ENCODE measurements at regions not wholly inside any gene's neighbourhood (a gene's known extent, or its start where the extent isn't known, plus 50 kb on each side); places are given as distances from the start of the nearest gene placed in this dataset.

DNA sequence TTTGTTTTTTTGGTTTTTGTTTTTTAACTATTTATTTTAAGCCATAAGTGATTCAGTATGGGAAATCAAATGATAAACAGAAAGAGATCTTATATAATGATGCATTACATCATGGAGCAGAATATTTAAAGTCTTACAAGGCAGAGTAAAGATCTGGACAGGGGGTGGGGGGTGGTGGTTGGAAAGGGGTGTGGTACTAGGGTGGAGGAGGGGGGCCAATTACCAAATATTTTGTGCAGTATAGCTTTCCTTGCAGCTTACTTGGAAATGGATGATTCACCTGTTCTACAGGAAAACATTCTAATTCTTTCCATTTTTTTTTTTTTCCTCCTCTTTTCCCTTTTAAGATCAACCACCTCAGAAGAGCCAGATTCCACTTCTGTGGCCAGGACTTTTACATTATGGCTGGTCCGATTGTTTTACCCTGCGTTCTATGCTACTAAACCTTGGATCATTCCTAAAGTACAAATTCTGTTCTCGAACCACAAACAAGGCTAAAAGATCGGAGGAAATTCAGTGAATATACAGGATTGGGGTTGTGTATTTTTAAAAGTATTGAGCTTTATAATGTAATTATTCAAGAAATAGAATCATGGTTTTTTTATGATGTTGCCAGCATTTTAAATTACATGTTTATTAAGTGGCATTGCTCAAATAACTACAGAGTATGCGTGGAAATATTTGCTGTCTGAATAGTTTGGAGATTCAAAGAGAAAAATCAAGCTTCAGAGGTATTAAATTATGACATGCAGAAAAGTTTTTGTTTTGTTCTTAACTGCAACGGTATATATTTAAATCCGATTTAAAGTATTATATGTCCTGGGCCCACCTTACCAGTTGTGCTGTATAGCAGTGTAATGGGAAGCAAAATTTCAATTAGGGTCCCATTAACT, 859.5 kb downstream of the USP25 start:
- TF ChIP-seq, protein P1, sequence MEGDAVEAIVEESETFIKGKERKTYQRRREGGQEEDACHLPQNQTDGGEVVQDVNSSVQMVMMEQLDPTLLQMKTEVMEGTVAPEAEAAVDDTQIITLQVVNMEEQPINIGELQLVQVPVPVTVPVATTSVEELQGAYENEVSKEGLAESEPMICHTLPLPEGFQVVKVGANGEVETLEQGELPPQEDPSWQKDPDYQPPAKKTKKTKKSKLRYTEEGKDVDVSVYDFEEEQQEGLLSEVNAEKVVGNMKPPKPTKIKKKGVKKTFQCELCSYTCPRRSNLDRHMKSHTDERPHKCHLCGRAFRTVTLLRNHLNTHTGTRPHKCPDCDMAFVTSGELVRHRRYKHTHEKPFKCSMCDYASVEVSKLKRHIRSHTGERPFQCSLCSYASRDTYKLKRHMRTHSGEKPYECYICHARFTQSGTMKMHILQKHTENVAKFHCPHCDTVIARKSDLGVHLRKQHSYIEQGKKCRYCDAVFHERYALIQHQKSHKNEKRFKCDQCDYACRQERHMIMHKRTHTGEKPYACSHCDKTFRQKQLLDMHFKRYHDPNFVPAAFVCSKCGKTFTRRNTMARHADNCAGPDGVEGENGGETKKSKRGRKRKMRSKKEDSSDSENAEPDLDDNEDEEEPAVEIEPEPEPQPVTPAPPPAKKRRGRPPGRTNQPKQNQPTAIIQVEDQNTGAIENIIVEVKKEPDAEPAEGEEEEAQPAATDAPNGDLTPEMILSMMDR (IDR thresholded peaks at IDR 0.05; ENCODE audit: insufficient read depth, low read depth, low read length, missing control alignments): no peak
- no peak for DNase-seq (ENCODE audit: low read depth)
- H3K4me3 ChIP-seq (ENCODE audit: low read depth, low read length): no peak overlapping the region

DNA sequence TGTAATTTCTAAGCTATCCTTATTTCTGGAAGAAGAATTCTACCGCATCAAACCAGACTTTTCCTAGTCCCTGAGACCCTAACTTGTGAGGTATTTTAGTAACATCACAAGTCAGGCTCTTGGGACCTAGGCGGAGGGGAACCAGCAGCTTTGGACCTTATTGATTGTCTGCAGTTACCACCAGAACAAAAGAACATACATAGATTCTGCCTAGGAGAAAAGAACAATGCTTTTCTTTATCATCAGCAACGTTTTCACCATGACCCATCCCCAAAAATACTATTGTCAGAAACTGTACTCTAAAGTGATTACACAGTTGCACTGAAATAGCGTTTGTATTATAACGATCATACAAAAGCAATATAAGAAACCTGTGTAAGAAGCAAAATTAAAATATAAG, 860.4 kb downstream of the USP25 start:
- DNase-seq (ENCODE audit: low read depth): no peak
- TF ChIP-seq, protein P1 (IDR thresholded peaks at IDR 0.05; ENCODE audit: insufficient read depth, low read depth, low read length, missing control alignments): no peak
- no peak overlapping the region for H3K4me3 ChIP-seq (ENCODE audit: low read depth, low read length)

DNA sequence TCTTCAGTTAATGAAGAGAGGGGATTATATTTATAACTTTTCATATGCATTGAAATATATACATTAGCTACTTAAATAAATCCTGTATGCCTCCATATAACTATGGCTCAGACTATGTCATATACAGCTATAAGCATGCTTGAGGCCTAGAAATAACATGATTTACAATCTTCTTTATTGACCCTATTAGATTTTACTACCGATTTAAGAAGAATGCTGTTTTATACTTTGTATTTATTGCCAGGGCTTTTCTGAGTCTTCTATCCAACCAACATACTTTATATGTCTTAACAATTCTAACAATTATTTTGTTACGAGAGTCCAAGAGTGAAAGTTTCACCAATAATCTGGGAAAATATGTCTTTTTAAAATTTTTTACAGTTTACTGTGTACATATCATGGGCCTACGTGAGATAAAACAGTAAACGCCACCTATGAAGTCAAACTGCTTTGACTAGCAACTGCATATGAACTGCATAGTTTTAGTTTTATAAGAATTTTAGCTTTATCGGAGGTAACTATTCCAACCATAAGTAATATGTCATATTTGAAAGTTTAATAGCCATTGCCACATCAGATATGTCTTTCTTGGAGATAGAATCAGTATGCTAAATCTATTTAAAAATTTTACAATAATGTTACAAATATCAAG, 861.0 kb downstream of the USP25 start:
- TF ChIP-seq, protein P1 (IDR thresholded peaks at IDR 0.05; ENCODE audit: insufficient read depth, low read depth, low read length, missing control alignments): no peak
- no peak for DNase-seq (ENCODE audit: low read depth)
- H3K4me3 ChIP-seq (ENCODE audit: low read depth, low read length): no peak overlapping the region

DNA sequence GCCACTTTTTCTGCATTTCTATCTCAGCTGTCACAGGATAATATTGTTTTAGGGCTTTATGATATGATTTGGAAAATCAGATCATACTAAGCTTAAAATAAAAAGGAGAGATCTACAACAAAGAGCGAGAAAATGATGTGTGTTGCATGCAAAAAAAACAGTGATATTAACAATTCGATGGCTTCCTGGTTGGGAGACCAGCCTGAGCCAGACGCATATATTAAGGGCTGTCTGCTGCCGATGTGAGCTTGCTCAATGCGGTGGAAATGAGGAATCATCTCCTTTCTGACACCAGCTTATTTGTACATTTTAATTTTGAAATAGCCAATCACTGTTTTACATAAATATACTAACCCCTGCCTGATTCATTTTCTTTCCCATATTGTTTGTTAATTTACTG, 862.6 kb downstream of the USP25 start:
- TF ChIP-seq, protein P1 (IDR thresholded peaks at IDR 0.05; ENCODE audit: insufficient read depth, low read depth, low read length, missing control alignments): no peak
- H3K4me3 ChIP-seq (ENCODE audit: low read depth, low read length): no peak overlapping the region
- no peak for DNase-seq (ENCODE audit: low read depth)

DNA sequence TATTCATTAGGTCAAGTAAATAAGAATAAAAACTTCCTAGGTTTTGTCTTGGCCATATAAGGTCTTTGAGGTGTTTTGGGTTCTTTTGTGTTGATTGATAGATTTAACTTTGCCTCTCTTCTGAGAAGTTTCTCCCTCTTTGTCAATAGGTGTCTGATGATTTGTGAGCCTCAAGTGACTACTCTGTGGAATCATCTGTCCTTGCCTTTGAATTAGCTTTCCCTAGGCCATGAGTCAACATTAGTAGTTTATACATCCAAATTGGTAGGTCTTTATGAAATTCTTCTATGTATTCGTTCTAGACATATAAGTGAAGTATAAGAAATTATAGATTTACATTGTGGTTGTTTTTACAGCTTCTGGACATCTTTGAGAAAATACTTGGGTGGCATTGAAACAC, 864.4 kb downstream of the USP25 start:
- TF ChIP-seq, protein P1 (IDR thresholded peaks at IDR 0.05; ENCODE audit: insufficient read depth, low read depth, low read length, missing control alignments): no peak

DNA sequence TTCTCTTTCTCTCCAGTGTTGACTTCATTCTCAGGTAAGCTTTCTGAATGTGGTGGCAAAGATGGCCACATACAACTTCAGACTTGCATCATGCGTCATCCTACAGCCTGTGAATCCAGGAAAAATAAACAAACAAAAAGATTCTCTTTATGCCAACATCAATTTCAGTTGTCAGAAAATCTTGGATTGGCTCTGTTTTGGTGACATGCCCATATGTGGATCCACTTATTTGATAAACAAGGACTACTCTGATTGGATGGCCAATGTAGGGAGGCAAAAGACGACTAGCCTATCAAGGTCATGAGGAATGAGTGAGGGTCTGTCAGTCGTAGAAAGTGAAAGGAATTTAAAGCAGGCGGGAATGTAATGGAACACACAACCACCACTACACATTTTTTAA, 866.6 kb downstream of the USP25 start:
- H3K4me3 ChIP-seq (ENCODE audit: low read depth, low read length): no peak overlapping the region
- TF ChIP-seq, protein P1 (IDR thresholded peaks at IDR 0.05; ENCODE audit: insufficient read depth, low read depth, low read length, missing control alignments): no peak
- DNase-seq (ENCODE audit: low read depth): no peak

More for the DNA sequence above, 864.4 kb downstream of the USP25 start:
- DNase-seq (ENCODE audit: low read depth): no peak
- no peak overlapping the region for H3K4me3 ChIP-seq (ENCODE audit: low read depth, low read length)
